AG04450 (cell line): ENCODE measurements at regions not wholly inside any gene's neighbourhood (a gene's known extent, or its start where the extent isn't known, plus 50 kb on each side); places are given as distances from the start of the nearest gene placed in this dataset.

Source experiments
- CTCF ChIA-PET: fragments of 300-600, 350-600 bp; formaldehyde crosslinking; extraction: SDS; loops from one replicate; lab custom pipeline; 2022; ENCODE audit warnings: antibody characterized with exemption, inconsistent platforms; lab: Charles Lee
- POLR2A ChIA-PET: fragments of 350-600 bp; formaldehyde crosslinking; extraction: SDS; loops from one replicate; lab custom pipeline; 2021; ENCODE audit warnings: antibody characterized with exemption, inconsistent platforms; lab: Yijun Ruan, JAX
- DNase-seq: peaks from one replicate; pipeline ENCODE4 v3.0.0-alpha.2; 2011; ENCODE audit warnings: low read depth, low spot score
- H3K27ac ChIP-seq: one replicate; pipeline ENCODE4 v1.5.1; 2012; ENCODE audit warnings: low read depth, low read length, control low read depth
- H3K27me3 ChIP-seq: one replicate; pipeline ENCODE4 v1.6.0; 2012; ENCODE audit warnings: low read length; ENCODE audit not compliant: control insufficient read depth, insufficient read depth
- H3K4me3 ChIP-seq: 2 replicates; pipeline ENCODE4 v1.5.1; 2011; ENCODE audit warnings: mild to moderate bottlenecking, low read depth, low read length, control low read depth
- H3K9me3 ChIP-seq: 2 replicates; pipeline ENCODE4 v1.5.1; 2012; ENCODE audit warnings: low read length; ENCODE audit not compliant: control insufficient read depth, insufficient read depth
- CTCF ChIP-seq: IDR thresholded peaks from 2 replicates; pipeline ENCODE4 v1.5.1; 2011; ENCODE audit warnings: low read depth, low read length, control low read depth, inconsistent platforms

GRCh38 chr6:147710890-147711289 is 202.4 kb downstream of the SAMD5 start:
- ChIA-PET CTCF (no interaction called here), POLR2A (no interaction called here)
- Histone ChIP-seq H3K27me3 (no peaks in the 10 kb centered on the region), H3K4me3 (no peak overlapping the region), H3K27ac (no peak overlapping the region), H3K9me3 (peaks cover 2% of the 10 kb centered on the region; the same call in 1 of the 2 replicates)
- DNase-seq, result no peak
- no peak for TF ChIP-seq CTCF

DNA sequence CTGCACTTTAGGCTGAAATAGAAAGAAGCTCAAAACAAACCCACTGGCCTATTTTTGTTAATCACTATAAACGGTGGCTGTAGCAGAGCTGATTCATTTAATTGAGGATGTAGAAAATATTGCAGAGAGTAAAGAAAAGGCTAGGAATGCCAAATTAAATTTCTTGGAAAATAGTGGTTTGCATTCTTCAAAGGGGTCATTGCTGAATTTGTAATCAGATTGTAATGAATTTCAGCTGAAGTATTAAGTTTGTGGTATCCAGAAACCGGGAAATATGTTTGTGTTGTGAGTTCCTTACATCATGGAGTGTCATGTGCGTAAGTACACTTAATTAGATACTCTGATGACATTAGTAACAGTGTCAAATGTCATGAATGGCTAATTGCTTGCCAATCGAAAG is 203.0 kb downstream of the SAMD5 start:
- peaks cover 5% of the 10 kb centered on the region; the same call in 1 of the 2 replicates for H3K9me3 ChIP-seq
- no peak overlapping the region for H3K27ac ChIP-seq
- TF ChIP-seq CTCF, result no peak
- ChIA-PET POLR2A (no interaction called here), CTCF (interaction anchor here (0.6 kb wide), 1 partner anchor 807 kb away, joined by 3 read pairs; no protein-coding TSS in a partner anchor)
- H3K27me3 ChIP-seq, result no peaks in the 10 kb centered on the region
- H3K4me3 ChIP-seq, result no peak overlapping the region
- no peak for DNase-seq

DNA sequence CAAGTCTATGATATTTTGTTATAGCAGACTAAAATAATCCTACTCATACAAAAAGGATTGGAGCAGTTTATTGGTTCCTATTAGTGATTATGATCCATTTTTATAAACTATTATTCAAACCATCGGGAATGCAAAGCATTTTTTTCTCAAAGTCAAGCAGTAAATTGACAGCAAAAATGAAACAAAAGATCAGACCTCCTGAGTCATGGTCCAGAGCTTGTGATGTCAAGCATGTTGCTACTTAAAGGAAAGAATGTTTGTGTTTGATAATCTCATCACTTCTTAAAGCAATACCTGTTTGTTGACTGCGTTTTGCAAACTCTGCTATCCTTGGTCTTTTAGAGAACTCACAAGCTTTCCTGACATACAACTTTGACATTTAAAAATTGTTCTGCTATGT is 204.4 kb downstream of the SAMD5 start:
- Histone ChIP-seq H3K27me3 (no peaks in the 10 kb centered on the region), H3K27ac (no peak overlapping the region), H3K9me3 (peaks cover 5% of the 10 kb centered on the region; the same call in 1 of the 2 replicates), H3K4me3 (no peak overlapping the region)
- ChIA-PET POLR2A (no interaction called here), CTCF (no interaction called here)
- no peak for TF ChIP-seq CTCF
- DNase-seq, result no peak

DNA sequence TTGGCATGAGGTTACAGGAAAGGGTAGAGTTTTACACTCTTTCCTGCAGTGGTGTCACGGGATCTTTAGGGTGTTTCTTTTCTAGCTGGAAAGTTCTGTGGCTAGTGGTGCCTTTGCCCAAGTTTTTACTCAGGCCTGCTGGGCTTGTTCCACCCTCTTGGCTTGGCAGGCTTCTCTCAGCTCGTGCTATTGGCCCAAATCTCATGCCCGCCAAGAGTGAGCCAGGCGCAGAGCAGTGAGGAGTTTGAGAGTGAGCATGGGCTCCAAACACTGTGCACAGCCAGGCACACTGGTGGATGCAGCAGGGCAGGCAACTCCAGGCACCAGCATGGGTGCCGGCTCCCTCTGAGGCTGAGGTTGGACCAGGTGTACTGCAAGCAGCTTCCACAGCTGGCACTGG is 206.5 kb downstream of the SAMD5 start:
- POLR2A ChIA-PET, result no interaction called here
- CTCF ChIA-PET, result no interaction called here
- no peak overlapping the region for H3K27ac ChIP-seq
- DNase-seq, result no peak
- no peak overlapping the region for H3K4me3 ChIP-seq
- H3K9me3 ChIP-seq, result peaks cover 5% of the 10 kb centered on the region; the same call in 1 of the 2 replicates
- no peak for TF ChIP-seq CTCF
- H3K27me3 ChIP-seq, result no peaks in the 10 kb centered on the region

- no peak for DNase-seq
- POLR2A ChIA-PET, result no interaction called here
- no peak overlapping the region for H3K4me3 ChIP-seq
- CTCF ChIA-PET, result no interaction called here
- no peak overlapping the region for H3K27ac ChIP-seq
- no peaks in the 10 kb centered on the region for H3K27me3 ChIP-seq
- no peak for TF ChIP-seq CTCF
- H3K9me3 ChIP-seq, result peaks cover 5% of the 10 kb centered on the region; the same call in 1 of the 2 replicates
Measured at GRCh38 chr6:147716434-147716833, 207.9 kb downstream of the SAMD5 start.
